ENCODE measurements at regions not wholly inside any gene's neighbourhood (a gene's known extent, or its start where the extent isn't known, plus 50 kb on each side); places are given as distances from the start of the nearest gene placed in this dataset.

GRCh38 chr11:62025487-62026105 is 58.2 kb upstream of the FTH1 start:
- H3K27me3 Mint-ChIP-seq = no peaks in the 10 kb centered on the region
- H3K9me3 Mint-ChIP-seq = peaks cover 9% of the 10 kb centered on the region
- peaks cover 4% of the 10 kb centered on the region for H3K36me3 Mint-ChIP-seq
- peak overlapping the region; percentile 87 for H3K27ac Mint-ChIP-seq
- ChIA-PET POLR2A (interaction anchor here (0.7 to 1.9 kb wide), 2 partner anchors 58 to 59 kb away, joined by 3 to 12 read pairs; partner anchors contain the start of gene FTH1), CTCF (interaction anchor here (1.1 to 2.5 kb wide), 6 partner anchors 47 to 229 kb away, joined by 3 to 15 read pairs (median 6); no protein-coding TSS in a partner anchor)
- peak; percentile 84 for DNase-seq
- peaks cover 20% of the 10 kb centered on the region for H3K4me1 Mint-ChIP-seq (ENCODE audit: low read depth)
- intact Hi-C loops (cut with micrococcal nuclease) = loop anchor here (1.0 kb wide), 2 partner anchors 53 to 58 kb away; partner anchors contain the start of gene FTH1
- H3K4me3 Mint-ChIP-seq = peak overlapping the region; percentile 51

GRCh38 chr11:62024936-62025486 is 57.6 kb upstream of the FTH1 start:
- POLR2A ChIA-PET = interaction anchor here (0.7 to 1.9 kb wide), 2 partner anchors 57 to 59 kb away, joined by 3 to 12 read pairs; partner anchors contain the start of gene FTH1

GRCh38 chr11:62022211-62022610 is 54.8 kb upstream of the FTH1 start:
- Mint-ChIP-seq H3K27ac (no peak overlapping the region), H3K4me3 (no peak overlapping the region), H3K9me3 (peaks cover 9% of the 10 kb centered on the region), H3K27me3 (peaks cover under 1% of the 10 kb centered on the region), H3K4me1 (ENCODE audit: low read depth) (peaks cover 20% of the 10 kb centered on the region), H3K36me3 (peaks cover 4% of the 10 kb centered on the region)
- no peak for DNase-seq
- intact Hi-C loops (cut with micrococcal nuclease) = no loop called here
- POLR2A ChIA-PET = no interaction called here
- CTCF ChIA-PET = interaction anchor here (0.7 to 1.0 kb wide), 2 partner anchors 60 to 1708 kb away, joined by 4 read pairs; no protein-coding TSS in a partner anchor

More at GRCh38 chr11:62024936-62025486, 57.6 kb upstream of the FTH1 start:
- peaks cover 4% of the 10 kb centered on the region for H3K36me3 Mint-ChIP-seq
- no peaks in the 10 kb centered on the region for H3K27me3 Mint-ChIP-seq
- peak overlapping the region; percentile 87 for H3K27ac Mint-ChIP-seq
- peaks cover 20% of the 10 kb centered on the region for H3K4me1 Mint-ChIP-seq (ENCODE audit: low read depth)
- DNase-seq = no peak
- intact Hi-C loops (cut with micrococcal nuclease) = loop anchor here (1.0 kb wide), 2 partner anchors 53 to 58 kb away; partner anchors contain the start of gene FTH1
- CTCF ChIA-PET = interaction anchor here (0.6 to 2.5 kb wide), 7 partner anchors 46 to 228 kb away, joined by 3 to 15 read pairs (median 4); no protein-coding TSS in a partner anchor
- H3K4me3 Mint-ChIP-seq = peak overlapping the region; percentile 51
- peaks cover 9% of the 10 kb centered on the region for H3K9me3 Mint-ChIP-seq

GRCh38 chr11:62020661-62021060 is 53.2 kb upstream of the FTH1 start:
- intact Hi-C loops (cut with micrococcal nuclease) = no loop called here
- Mint-ChIP-seq H3K4me3 (no peak overlapping the region), H3K4me1 (ENCODE audit: low read depth) (peaks cover 13% of the 10 kb centered on the region), H3K27me3 (peaks cover 2% of the 10 kb centered on the region), H3K9me3 (peaks cover 7% of the 10 kb centered on the region), H3K27ac (no peak overlapping the region), H3K36me3 (peaks cover 3% of the 10 kb centered on the region)
- POLR2A ChIA-PET = no interaction called here
- CTCF ChIA-PET = no interaction called here
- DNase-seq = no peak

GRCh38 chr11:62018981-62019664 is 51.7 kb upstream of the FTH1 start:
- H3K9me3 Mint-ChIP-seq = peaks cover 7% of the 10 kb centered on the region
- H3K4me1 Mint-ChIP-seq (ENCODE audit: low read depth) = peaks cover 2% of the 10 kb centered on the region
- peaks cover 3% of the 10 kb centered on the region for H3K36me3 Mint-ChIP-seq
- ChIA-PET CTCF (no interaction called here), POLR2A (interaction anchor here (0.6 kb wide), 1 partner anchor 120 kb away, joined by 3 read pairs; no protein-coding TSS in a partner anchor)
- no peak for DNase-seq
- no peak overlapping the region for H3K4me3 Mint-ChIP-seq
- intact Hi-C loops (cut with micrococcal nuclease) = no loop called here
- H3K27me3 Mint-ChIP-seq = peaks cover 2% of the 10 kb centered on the region
- no peak overlapping the region for H3K27ac Mint-ChIP-seq

GRCh38 chr11:62017878-62018655 is 50.6 kb upstream of the FTH1 start:
- H3K27ac Mint-ChIP-seq = no peak overlapping the region
- CTCF ChIA-PET = interaction anchor here (1.6 kb wide), 1 partner anchor 71 kb away, joined by 3 read pairs; no protein-coding TSS in a partner anchor
- no peaks in the 10 kb centered on the region for H3K4me1 Mint-ChIP-seq (ENCODE audit: low read depth)

More at GRCh38 chr11:62017878-62018655, 50.6 kb upstream of the FTH1 start:
- Mint-ChIP-seq H3K4me3 (no peak overlapping the region), H3K27me3 (peaks cover 2% of the 10 kb centered on the region), H3K9me3 (peaks cover 7% of the 10 kb centered on the region), H3K36me3 (peaks cover 3% of the 10 kb centered on the region)
- POLR2A ChIA-PET = interaction anchor here (0.6 kb wide), 1 partner anchor 121 kb away, joined by 3 read pairs; no protein-coding TSS in a partner anchor
- intact Hi-C loops (cut with micrococcal nuclease) = no loop called here
- DNase-seq = no peak

Measured in activated CD4-positive, alpha-beta memory T cell treated with anti-CD3 and anti-CD28 coated beads for 36 hours (primary cell).